ENCODE measurements at regions not wholly inside any gene's neighbourhood (a gene's known extent, or its start where the extent isn't known, plus 50 kb on each side); places are given as distances from the start of the nearest gene placed in this dataset.
A peak's percentile ranks its signal among the peaks of the same experiment; 100 is the strongest.

DNA sequence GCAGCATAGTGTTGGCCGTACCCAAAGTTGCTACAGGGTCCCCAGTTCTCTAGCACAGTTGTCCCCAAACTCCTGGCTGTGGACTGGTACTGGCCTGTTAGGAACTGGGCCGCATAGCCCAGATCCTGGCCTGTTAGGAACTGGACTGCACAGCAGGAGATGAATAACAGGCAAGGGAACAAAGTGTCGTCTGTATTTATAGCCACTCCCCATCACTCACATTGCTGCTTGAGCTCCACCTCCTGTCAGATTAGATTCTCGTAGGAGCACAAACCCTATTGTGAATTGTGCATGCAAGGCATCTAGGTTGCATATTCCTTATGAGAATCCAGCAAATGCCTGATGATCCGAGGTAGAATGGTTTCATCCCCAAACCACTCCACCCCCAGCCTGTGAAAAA is 604.0 kb upstream of the LMCD1 start:
- DNase-seq (ENCODE audit: low read depth, low spot score) = no peak

DNA sequence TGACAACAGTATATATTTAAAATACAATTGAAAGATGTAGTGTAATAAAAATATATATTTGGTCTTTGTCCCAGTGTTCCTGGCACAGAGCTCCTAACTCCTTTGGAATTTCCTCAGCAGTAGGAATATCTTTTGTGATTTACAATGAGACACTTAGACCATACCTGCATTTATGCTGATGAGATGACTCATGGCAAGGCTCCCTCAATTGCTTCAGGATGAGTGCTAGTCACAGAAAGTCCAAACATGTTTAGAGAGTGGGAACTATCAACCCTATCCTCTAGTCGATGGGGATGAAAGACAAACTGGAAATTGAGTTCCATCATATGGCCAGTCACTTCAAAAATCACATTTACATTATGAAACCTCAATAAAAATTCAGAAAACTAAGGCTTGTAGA is 588.3 kb upstream of the LMCD1 start:
- no peak for DNase-seq (ENCODE audit: low read depth, low spot score)

DNA sequence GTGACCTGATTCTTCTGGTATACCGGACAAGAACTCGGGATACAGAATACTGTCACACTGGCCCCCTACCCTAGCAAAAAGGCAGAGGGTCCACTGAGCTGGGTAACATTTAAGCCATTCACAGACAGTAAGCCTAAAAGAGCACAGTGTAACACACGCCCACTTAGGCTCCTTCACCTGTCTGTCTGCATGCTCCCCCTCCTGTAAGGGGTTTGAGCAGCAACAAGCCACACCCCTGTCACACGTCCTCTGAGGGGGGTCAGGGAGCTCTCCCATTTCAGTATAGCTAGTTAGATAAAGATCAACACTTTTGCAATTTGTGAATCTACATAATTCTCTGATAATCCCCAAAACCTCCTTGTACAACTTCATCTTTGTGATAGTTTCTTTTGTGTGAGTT is 586.3 kb upstream of the LMCD1 start:
- DNase-seq (ENCODE audit: low read depth, low spot score) = no peak

DNA sequence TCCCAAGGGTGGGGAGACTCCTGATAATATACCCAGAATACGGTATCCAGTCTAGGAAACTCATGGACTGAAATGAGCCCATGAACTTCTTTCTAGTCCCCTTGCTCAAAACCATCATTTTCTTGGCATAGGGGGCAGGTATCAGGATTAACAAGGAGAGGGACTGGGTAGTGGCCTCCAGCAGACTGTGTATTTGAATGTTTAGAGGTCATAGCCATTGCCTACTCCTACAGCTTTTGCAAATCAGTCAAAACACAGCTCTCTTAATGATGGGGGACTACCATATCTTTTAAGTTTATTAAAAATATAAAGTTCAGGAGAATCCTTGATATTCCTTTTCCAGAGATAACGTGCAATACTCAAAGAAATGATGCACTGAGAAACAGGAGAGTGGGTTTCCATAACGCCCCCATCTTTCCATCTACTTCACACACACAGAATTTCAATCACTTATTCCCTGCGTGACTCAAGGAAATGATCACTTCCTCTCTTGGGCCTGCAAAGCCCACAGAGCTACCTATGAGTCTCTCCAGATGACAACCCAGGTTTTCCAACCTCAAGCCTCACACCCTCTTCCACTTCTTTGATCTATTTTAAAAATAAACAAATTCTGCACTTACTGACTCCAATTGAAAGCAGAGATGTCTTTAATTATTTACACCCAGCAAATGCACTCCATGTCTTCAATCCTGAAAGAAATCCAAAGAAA is 584.0 kb upstream of the LMCD1 start:
- DNase-seq (ENCODE audit: low read depth, low spot score) = no peak

DNA sequence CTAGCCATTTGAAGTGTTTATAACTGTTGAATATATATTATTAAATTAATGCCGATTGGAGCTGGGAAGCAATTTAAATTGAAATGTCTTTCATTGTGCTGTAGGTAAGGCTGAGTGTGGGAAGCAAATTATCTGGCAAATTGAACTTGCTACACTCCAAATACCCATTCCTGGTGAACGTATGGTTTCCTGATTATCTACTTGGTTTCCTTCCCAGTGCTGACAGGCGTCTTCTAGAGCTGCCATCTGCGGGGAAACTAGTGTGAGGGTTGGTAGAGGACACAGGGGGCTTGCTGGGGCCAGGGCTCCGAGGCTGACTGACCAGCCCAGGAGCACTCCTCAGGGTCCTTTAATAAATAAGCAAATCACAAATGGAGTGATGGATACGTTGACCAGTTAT is 581.4 kb upstream of the LMCD1 start:
- DNase-seq (ENCODE audit: low read depth, low spot score) = no peak

DNA sequence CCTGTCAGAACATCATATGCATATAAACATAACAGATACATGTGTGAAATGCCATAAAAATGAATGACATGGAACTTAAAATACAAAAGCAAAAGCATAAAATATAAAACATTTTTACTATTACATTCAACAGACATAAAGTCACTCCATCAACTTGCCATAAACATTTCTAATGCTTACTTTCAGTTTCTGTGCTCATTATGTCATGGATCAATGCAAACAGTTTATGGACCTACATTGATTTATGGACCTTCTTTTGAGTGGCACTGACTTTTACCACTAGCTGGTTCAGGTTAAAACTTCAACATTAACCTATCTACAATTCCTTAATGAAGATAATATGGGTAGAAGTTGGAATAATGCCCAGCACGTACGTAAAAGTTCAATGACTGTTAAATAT is 577.4 kb upstream of the LMCD1 start:
- DNase-seq (ENCODE audit: low read depth, low spot score) = no peak

DNA sequence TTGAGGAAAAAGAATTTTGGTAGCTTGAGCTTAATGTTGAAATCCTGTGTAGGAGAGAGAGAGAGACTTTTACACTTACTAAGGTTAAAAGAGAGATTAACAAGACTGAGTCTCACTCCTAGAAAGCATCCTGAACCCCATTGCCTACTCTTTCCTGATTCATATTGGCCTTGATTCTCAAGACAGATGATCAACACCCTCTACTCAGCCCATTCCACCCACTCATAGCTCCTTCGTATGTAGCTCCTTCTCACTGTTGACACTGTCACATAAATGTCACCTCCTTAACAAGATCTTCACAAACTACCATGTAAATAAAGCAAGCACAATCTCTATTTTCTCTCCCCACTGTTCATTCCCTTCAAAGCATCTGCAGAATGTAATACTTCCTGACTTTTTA is 574.6 kb upstream of the LMCD1 start:
- no peak for DNase-seq (ENCODE audit: low read depth, low spot score)

DNA sequence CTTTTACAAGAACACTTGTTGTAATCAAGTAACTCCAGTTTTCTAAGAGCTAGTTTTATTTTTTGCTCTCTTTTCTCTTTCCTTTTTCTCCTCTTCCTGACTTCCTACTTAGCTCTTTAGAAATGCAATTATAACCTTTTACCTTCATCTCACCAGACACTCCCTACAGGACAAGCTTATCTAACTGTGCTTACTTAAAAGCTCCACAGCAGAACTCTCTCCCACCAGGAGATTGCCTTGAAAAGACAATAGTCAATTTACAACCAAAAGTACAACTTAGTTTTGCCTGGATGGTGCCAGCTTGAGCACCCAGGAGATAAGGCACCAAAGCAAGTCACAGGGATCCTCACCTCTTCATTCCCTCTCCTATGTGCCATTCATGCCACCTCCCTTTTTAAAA is 573.8 kb upstream of the LMCD1 start:
- no peak for DNase-seq (ENCODE audit: low read depth, low spot score)

DNA sequence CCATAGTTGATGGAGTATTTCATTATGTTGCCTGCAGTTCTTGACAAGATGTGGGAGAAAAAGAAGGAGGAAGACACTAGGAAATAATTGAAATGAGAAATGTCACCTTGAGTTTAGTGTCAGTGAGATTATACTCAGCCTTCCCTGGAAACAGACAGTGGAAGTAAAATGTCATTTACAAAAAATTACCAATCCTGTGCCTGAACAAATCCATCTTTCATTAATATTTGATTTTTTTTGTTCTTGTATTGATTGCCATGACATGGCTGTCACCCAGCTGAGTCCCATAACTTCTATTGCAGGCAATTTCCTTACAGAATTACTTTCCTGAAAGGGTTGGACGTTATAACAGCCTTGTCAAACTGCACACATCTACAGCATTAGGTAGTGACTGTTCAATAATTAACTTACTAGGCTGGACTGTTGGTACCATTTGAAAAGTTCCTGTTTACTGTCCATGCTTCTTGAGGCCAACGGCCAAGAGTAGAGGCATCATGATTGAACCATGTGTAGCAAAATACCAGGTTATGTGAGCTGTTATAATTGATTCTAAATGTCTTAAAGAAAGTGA is 572.2 kb upstream of the LMCD1 start:
- DNase-seq (ENCODE audit: low read depth, low spot score) = no peak

DNA sequence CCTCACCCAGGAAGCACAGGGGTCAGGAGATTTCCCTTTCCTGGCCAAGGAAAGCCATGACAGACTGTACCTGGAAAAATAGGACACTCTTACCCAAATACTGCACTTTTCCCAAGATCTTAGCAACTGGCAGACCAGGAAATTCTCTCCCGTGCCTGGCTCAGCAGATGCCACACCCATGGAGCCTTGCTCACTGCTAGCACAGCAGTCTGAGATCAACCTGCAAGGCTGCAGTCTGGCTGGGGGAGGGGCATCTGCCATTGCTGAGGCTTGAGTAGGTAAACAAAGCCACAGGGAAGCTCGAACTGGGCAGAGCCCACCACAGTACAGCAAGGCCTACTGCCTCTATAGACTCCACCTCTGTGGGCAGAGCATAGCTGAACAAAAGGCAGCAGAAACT is 567.3 kb upstream of the LMCD1 start:
- no peak for DNase-seq (ENCODE audit: low read depth, low spot score)

DNA sequence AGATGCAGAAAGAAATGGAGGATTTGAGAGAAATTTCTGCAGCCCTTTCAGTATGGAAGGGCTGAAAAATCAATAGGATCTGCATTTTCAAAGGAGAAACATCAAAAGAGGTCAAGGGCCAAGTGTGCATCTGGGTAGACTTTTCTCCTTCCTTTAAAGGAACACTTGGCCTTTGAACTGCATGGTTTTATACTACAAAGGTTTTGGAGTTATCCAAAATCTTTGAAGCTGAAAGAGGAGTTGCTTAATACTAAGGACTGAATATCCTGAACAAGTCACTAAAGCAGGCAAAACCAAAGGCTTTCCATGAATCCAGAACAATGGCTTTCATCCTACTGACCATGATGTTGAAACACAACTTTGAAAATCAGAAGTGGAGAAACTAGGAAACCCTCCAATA is 553.7 kb upstream of the LMCD1 start:
- DNase-seq (ENCODE audit: low read depth, low spot score) = no peak

DNA sequence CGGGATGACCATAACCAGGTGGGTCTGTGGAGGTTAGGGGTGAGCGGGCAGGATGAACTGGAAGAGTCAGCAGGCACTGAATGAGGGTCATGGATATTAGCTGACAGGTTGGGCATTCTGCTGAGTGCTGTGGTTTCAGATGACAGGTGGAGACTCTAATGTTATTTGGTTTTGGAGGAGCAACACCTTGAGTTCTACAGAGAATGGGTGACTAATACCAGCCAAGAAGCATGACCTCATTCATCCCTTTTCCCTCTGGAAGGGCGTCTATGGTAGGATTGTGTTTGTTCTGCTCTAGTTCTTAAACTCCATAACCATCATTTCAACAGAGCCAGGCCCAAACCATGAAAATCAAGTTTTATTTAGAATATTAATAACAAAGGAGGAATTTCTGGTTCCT is 550.7 kb upstream of the LMCD1 start:
- DNase-seq (ENCODE audit: low read depth, low spot score) = no peak

DNA sequence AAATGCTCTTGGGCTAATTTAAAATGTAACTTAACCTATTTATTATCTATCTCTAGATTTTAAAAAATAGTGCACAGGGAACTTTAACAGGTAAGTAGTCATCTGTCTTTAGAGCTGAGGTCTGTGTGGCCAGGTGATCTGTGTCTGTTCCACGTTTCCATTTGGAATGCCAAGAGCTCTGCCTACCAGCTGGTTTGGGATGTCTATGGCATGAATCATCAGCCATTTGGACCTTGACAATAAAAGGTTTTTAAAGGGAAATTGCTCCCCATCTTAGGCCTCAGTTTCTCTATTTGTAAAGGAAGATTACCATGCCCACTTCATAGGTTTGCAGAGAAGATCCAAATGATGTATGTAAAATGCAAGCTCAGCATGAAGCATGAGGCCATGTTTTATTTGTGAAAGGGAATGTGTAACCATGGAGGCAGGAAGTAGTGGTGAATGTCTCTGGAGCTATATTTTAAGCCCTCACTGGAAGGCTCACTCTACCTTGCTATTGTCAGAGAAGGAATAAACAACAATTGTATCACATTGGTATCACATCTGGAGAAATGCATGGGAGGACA is 548.1 kb upstream of the LMCD1 start:
- DNase-seq (ENCODE audit: low read depth, low spot score) = no peak

DNA sequence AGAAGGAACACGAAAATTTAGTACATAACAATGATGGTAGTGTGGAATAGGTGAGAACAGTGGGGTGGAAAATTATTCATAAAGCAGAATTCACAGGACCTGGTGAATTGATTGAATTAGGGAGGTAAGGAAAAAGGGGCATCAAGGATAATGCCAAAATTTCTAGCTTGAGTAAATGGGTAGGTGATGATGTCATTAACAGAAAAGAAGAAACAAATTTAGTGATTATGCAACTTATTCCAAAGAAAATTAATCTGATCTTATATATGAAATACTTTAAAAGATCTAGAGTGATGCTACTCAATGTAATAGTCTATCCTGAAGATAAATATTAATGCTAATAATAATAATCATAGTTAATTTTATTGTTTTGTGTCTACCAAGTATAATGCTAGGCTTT is 544.6 kb upstream of the LMCD1 start:
- DNase-seq (ENCODE audit: low read depth, low spot score) = no peak

DNA sequence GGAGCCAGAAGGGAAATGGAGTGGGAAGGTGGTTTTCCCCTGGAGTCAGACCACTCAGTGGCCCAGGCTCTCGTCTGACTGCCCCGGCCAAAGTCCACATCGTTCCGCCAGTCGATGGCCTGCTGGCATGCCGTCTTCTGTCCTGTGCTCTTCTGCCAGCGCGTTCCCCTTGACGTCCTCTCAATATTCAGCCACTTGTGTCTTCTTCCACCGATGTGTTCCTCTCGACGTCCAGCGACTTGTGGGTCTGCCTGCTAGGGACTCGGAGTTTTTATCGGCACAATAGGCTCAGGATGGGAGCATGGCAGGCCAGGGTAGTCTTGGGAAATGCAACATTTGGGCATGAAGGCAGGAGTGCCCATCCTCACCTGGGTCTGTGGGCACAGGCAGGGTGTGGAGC is 542.5 kb upstream of the LMCD1 start:
- DNase-seq (ENCODE audit: low read depth, low spot score) = no peak

DNA sequence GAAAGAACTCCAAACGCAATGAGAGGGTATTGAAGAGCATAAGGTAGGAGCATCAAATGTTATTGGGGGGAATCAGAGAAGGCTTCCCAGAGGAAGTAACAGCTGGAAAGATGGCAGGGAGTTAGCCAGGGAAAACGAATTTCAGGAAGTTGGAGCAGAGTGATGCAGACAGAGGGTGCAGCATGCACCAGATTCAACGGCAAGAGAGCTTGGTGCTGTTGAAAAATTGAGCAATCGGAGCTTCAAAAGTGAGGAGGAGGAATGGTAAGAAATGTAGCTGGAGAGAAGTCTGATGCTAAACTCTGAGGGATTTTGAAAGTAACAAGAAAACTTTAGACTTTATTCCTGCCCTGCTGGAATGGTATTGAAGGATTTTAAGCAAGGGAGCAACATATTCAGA is 541.0 kb upstream of the LMCD1 start:
- no peak for DNase-seq (ENCODE audit: low read depth, low spot score)

DNA sequence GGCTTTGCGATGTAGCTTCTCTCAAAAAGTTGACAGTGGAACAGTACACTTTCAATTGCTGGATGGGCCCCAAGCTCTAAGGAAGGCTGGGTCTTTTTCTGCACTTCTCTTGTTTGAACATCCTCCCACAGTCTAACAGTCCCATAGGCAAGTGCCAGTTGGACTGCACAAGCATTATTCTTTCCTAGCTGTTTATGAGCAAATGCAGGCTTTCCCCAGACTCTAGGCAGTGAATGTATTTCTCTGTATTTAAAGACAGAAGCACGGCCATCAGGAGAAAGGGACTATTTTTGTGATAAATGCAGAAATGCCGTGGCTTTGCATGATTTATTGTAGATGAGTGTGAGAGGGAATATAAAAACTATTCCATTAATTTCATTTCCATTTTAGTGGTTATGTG is 539.3 kb upstream of the LMCD1 start:
- DNase-seq (ENCODE audit: low read depth, low spot score) = no peak

DNA sequence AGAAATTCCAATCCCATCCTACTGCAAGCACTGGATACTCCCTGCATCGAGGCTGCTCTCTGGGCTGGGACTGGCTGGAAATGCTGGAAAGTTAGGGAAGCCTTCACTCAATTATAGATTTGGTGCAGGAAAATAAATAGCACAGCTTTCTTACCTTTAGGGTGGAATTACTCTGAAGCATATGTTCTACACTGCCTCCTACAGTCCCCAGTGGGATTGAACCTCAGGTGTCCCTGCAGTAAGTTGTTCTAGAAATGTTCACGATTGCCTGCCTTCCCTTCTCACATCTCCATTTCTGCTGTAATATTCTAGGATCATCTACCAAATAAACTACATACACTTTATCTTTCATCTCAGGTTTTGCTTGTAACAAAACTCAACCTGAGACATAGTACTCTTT is 536.7 kb upstream of the LMCD1 start:
- no peak for DNase-seq (ENCODE audit: low read depth, low spot score)

DNA sequence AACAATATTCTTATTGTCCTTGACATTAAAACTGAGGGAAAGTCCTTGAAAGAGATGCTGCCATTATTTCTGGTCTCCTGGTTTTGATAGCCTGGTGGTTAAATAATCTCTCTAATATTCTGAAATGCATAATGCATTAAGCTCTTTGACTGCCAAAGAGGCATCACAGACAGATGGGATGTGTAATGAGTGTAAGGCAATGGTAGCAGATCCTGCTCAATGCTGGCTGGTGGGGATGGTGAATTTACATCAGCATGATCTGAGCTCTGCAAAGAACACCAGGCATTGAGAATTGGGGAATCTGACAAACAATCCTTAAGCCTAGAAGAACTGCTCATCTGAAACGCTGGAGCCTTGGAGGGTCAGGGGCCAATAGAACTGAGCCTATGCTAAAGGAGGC is 528.6 kb upstream of the LMCD1 start:
- DNase-seq (ENCODE audit: low read depth, low spot score) = no peak

DNA sequence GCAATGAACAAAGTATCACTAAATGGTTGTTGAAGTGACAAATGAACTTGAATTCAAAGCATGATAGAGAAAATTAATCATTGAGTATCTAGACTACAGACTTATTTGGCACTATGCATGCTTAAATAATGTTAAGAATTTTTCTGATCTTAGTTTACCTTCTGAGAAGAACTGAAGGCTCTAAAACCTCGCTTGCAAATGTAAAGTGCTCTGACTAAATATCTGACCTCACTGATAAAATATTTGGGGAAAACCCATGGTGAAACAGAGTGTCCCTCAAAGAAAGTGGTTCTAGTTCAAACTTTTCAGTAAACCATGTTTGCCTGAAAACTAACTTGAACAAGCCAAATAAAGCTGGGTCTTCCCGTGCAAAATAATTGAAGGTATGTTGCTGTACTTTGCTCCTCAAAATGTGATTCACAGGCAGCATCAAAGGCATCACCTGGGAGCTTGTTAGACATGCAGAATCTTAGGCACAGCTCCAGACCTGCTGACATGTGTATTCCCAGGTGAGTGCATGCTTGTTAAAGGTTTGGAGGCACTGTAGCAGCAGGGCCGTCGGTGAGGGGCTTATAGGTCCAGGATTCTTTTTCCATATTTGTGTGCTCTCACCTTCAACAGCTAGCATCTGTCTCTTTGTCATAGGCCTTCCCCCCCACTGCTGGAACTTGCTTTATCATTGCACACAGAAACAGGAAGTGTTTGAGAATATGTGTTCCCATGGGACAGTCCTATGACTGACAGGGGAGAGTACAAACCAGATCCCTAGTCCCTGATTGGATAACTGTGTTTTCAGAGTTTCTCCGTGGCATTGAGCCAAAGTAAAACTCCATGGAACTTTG is 524.2 kb upstream of the LMCD1 start:
- no peak for DNase-seq (ENCODE audit: low read depth, low spot score)

DNA sequence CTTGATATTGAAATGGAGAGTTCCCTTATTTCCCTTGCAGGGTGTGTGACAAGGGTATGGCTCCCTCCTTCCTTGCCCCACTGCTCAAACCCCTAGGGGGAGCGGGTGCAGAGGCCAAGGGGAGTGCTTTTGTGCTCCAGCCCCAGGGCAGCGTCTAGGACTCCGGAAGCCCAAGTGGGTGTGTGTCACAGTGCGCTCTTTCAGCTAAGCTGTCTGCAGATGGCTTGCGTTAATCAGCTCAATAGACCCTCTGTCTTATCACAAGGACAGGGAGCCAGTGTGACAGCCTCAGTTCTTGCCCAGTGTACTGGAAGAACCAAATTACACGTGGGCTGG is 523.6 kb upstream of the LMCD1 start:
- DNase-seq (ENCODE audit: low read depth, low spot score) = no peak

DNA sequence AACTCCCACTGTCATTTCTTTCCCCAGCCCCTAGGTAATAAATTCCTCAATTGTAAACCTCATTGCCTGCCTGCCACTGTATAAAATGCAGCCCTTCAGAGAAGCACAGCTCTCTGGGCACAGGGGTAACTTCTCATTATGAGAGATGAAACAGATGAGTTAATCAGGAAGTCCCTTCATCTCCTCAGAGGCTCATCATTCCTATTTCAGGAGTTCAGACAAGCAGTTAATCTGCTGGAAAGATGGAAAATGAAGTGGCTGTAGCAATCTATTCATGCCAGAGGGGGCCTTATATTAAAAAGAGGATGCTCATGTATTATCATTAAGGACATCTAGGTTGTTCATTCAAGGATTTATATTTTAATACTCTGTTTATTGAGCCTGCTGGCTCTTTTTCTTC is 519.5 kb upstream of the LMCD1 start:
- DNase-seq (ENCODE audit: low read depth, low spot score) = no peak

DNA sequence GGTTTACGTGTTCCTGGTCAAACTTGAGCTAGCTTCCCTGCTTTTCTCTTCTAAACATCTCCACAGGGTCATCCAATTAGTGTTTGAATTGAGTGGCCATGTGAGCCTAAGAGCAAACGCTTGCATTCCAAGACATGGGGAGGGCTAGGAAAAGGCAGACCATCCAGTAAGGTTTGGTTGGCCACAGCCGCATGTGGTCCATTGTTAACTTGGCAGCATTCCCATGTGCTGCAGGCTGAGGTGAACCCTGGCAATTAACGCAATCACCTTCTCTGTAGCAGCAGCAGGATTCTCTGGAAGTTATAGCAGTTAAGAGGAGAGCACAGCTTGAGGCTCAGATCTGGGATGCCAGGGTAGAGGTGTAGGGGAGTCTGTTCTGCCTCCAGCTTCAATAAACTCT is 502.2 kb upstream of the LMCD1 start:
- DNase-seq (ENCODE audit: low read depth, low spot score) = peak; percentile 80
